Activated naive CD4-positive, alpha-beta T cell treated with anti-CD3 and anti-CD28 coated beads for 36 hours (primary cell): ENCODE measurements at regions not wholly inside any gene's neighbourhood (a gene's known extent, or its start where the extent isn't known, plus 50 kb on each side); places are given as distances from the start of the nearest gene placed in this dataset.

Experiments
- CTCF ChIA-PET: fragments of 350-600 bp; sonication (Branson Sonifier 250); formaldehyde crosslinking; loops from one replicate; lab custom pipeline; 2021; ENCODE audit warnings: antibody characterized with exemption; lab: Charles Lee
- DNase-seq: peaks from one replicate; pipeline ENCODE4 v3.0.0-alpha.2; 2020
- H3K27ac Mint-ChIP-seq: one replicate; pipeline ENCODE4 v1.8.0; 2021; ENCODE audit warnings: mild to moderate bottlenecking, mixed read lengths
- H3K27me3 Mint-ChIP-seq: one replicate; pipeline ENCODE4 v1.8.0; 2021; ENCODE audit warnings: low read depth, mixed read lengths
- H3K36me3 Mint-ChIP-seq: one replicate; pipeline ENCODE4 v1.8.0; 2021; ENCODE audit warnings: low read depth, mixed read lengths
- H3K4me1 Mint-ChIP-seq: one replicate; pipeline ENCODE4 v1.8.0; 2021; ENCODE audit warnings: low read depth, mixed read lengths
- H3K4me3 Mint-ChIP-seq: one replicate; pipeline ENCODE4 v1.8.0; 2021; ENCODE audit warnings: mild to moderate bottlenecking, moderate library complexity, mixed read lengths
- H3K9me3 Mint-ChIP-seq: one replicate; pipeline ENCODE4 v1.8.0; 2021; ENCODE audit warnings: mixed read lengths
- intact Hi-C: fragments of 100-400 bp; cut with micrococcal nuclease; formaldehyde crosslinking; loops from one replicate; pipeline ENCODE4 v1.15.1; 2023

- DNase-seq = no peak
- H3K36me3 Mint-ChIP-seq = no peaks in the 10 kb centered on the region
- no peak overlapping the region for H3K27ac Mint-ChIP-seq
- CTCF ChIA-PET = no interaction called here
- intact Hi-C loops = no loop called here
- H3K4me1 Mint-ChIP-seq = peaks cover 1% of the 10 kb centered on the region
- no peaks in the 10 kb centered on the region for H3K9me3 Mint-ChIP-seq
- H3K27me3 Mint-ChIP-seq = peaks cover 30% of the 10 kb centered on the region
- H3K4me3 Mint-ChIP-seq = no peak overlapping the region
Measured at GRCh38 chr12:127308148-127308547, 958.8 kb upstream of the TMEM132C start.

GRCh38 chr12:127310548-127310947, 956.4 kb upstream of the TMEM132C start:
- no peak overlapping the region for H3K4me3 Mint-ChIP-seq
- H3K27me3 Mint-ChIP-seq = peaks cover 28% of the 10 kb centered on the region
- DNase-seq = peak; percentile 41
- peaks cover 1% of the 10 kb centered on the region for H3K4me1 Mint-ChIP-seq
- H3K36me3 Mint-ChIP-seq = no peaks in the 10 kb centered on the region
- intact Hi-C loops = no loop called here
- no peaks in the 10 kb centered on the region for H3K9me3 Mint-ChIP-seq
- H3K27ac Mint-ChIP-seq = no peak overlapping the region
- CTCF ChIA-PET = no interaction called here

GRCh38 chr12:127311720-127312364, 955.1 kb upstream of the TMEM132C start:
- Mint-ChIP-seq H3K4me3 (no peak overlapping the region), H3K4me1 (peaks cover 1% of the 10 kb centered on the region), H3K9me3 (no peaks in the 10 kb centered on the region), H3K27me3 (peaks cover 27% of the 10 kb centered on the region), H3K36me3 (no peaks in the 10 kb centered on the region), H3K27ac (no peak overlapping the region)
- intact Hi-C loops = no loop called here
- DNase-seq = no peak
- CTCF ChIA-PET = no interaction called here

- intact Hi-C loops = no loop called here
- Mint-ChIP-seq H3K4me3 (no peak overlapping the region), H3K27me3 (peaks cover 7% of the 10 kb centered on the region), H3K36me3 (no peaks in the 10 kb centered on the region), H3K9me3 (no peaks in the 10 kb centered on the region), H3K27ac (no peak overlapping the region), H3K4me1 (no peaks in the 10 kb centered on the region)
- no peak for DNase-seq
- CTCF ChIA-PET = no interaction called here
Measured at GRCh38 chr12:127324681-127325080, 942.3 kb upstream of the TMEM132C start.

GRCh38 chr12:127327986-127328385, 939.0 kb upstream of the TMEM132C start:
- intact Hi-C loops = no loop called here
- peaks cover 10% of the 10 kb centered on the region for H3K27me3 Mint-ChIP-seq
- CTCF ChIA-PET = no interaction called here
- H3K4me1 Mint-ChIP-seq = no peaks in the 10 kb centered on the region
- no peaks in the 10 kb centered on the region for H3K9me3 Mint-ChIP-seq
- H3K36me3 Mint-ChIP-seq = no peaks in the 10 kb centered on the region
- no peak for DNase-seq
- no peak overlapping the region for H3K4me3 Mint-ChIP-seq
- H3K27ac Mint-ChIP-seq = no peak overlapping the region

- Mint-ChIP-seq H3K4me3 (no peak overlapping the region), H3K4me1 (no peaks in the 10 kb centered on the region), H3K27ac (no peak overlapping the region), H3K27me3 (peaks cover 6% of the 10 kb centered on the region), H3K9me3 (no peaks in the 10 kb centered on the region), H3K36me3 (no peaks in the 10 kb centered on the region)
- intact Hi-C loops = no loop called here
- CTCF ChIA-PET = no interaction called here
- no peak for DNase-seq
Measured at GRCh38 chr12:127328867-127329266, 938.1 kb upstream of the TMEM132C start.

GRCh38 chr12:127334365-127334764, 932.6 kb upstream of the TMEM132C start:
- no peak for DNase-seq
- CTCF ChIA-PET = interaction anchor here (0.6 kb wide), 1 partner anchor 227 kb away, joined by 3 read pairs; no protein-coding TSS in a partner anchor
- Mint-ChIP-seq H3K4me1 (no peaks in the 10 kb centered on the region), H3K9me3 (no peaks in the 10 kb centered on the region), H3K27me3 (peaks cover 16% of the 10 kb centered on the region), H3K36me3 (no peaks in the 10 kb centered on the region), H3K4me3 (no peak overlapping the region), H3K27ac (no peak overlapping the region)
- intact Hi-C loops = no loop called here

- CTCF ChIA-PET = interaction anchor here (0.6 kb wide), 1 partner anchor 228 kb away, joined by 3 read pairs; no protein-coding TSS in a partner anchor
- Mint-ChIP-seq H3K27ac (no peak overlapping the region), H3K4me1 (no peaks in the 10 kb centered on the region), H3K4me3 (no peak overlapping the region), H3K36me3 (no peaks in the 10 kb centered on the region), H3K27me3 (peaks cover 16% of the 10 kb centered on the region), H3K9me3 (no peaks in the 10 kb centered on the region)
- no peak for DNase-seq
- intact Hi-C loops = no loop called here
Measured at GRCh38 chr12:127334912-127335644, 931.9 kb upstream of the TMEM132C start.

GRCh38 chr12:127336416-127336815, 930.6 kb upstream of the TMEM132C start:
- Mint-ChIP-seq H3K27me3 (peaks cover 18% of the 10 kb centered on the region), H3K27ac (no peak overlapping the region), H3K4me3 (no peak overlapping the region)

GRCh38 chr12:127339065-127339464, 927.9 kb upstream of the TMEM132C start:
- H3K4me1 Mint-ChIP-seq = no peaks in the 10 kb centered on the region
- CTCF ChIA-PET = no interaction called here
- H3K9me3 Mint-ChIP-seq = no peaks in the 10 kb centered on the region
- no peak overlapping the region for H3K27ac Mint-ChIP-seq
- no peaks in the 10 kb centered on the region for H3K36me3 Mint-ChIP-seq
- no peak overlapping the region for H3K4me3 Mint-ChIP-seq
- intact Hi-C loops = no loop called here
- peaks cover 15% of the 10 kb centered on the region for H3K27me3 Mint-ChIP-seq
- no peak for DNase-seq

More at GRCh38 chr12:127336416-127336815, 930.6 kb upstream of the TMEM132C start:
- DNase-seq = no peak
- H3K9me3 Mint-ChIP-seq = no peaks in the 10 kb centered on the region
- intact Hi-C loops = no loop called here
- CTCF ChIA-PET = no interaction called here
- H3K4me1 Mint-ChIP-seq = no peaks in the 10 kb centered on the region
- H3K36me3 Mint-ChIP-seq = no peaks in the 10 kb centered on the region

GRCh38 chr12:127340381-127340780, 926.6 kb upstream of the TMEM132C start:
- Mint-ChIP-seq H3K36me3 (no peaks in the 10 kb centered on the region), H3K27ac (no peak overlapping the region), H3K4me3 (no peak overlapping the region), H3K27me3 (peaks cover 16% of the 10 kb centered on the region), H3K9me3 (no peaks in the 10 kb centered on the region), H3K4me1 (no peaks in the 10 kb centered on the region)
- CTCF ChIA-PET = no interaction called here
- intact Hi-C loops = no loop called here
- no peak for DNase-seq

GRCh38 chr12:127342861-127343260, 924.1 kb upstream of the TMEM132C start:
- Mint-ChIP-seq H3K4me3 (no peak overlapping the region), H3K36me3 (no peaks in the 10 kb centered on the region), H3K27me3 (peaks cover 8% of the 10 kb centered on the region), H3K27ac (no peak overlapping the region), H3K9me3 (peaks cover 7% of the 10 kb centered on the region), H3K4me1 (no peaks in the 10 kb centered on the region)
- intact Hi-C loops = no loop called here
- CTCF ChIA-PET = no interaction called here
- DNase-seq = no peak

GRCh38 chr12:127343940-127344339, 923.0 kb upstream of the TMEM132C start:
- H3K36me3 Mint-ChIP-seq = no peaks in the 10 kb centered on the region
- CTCF ChIA-PET = no interaction called here
- intact Hi-C loops = no loop called here
- H3K4me3 Mint-ChIP-seq = no peak overlapping the region
- no peak overlapping the region for H3K27ac Mint-ChIP-seq
- DNase-seq = no peak
- H3K9me3 Mint-ChIP-seq = peaks cover 7% of the 10 kb centered on the region
- H3K27me3 Mint-ChIP-seq = peaks cover 6% of the 10 kb centered on the region
- H3K4me1 Mint-ChIP-seq = no peaks in the 10 kb centered on the region
